NT2/D1 (cell line): ENCODE measurements at regions not wholly inside any gene's neighbourhood (a gene's known extent, or its start where the extent isn't known, plus 50 kb on each side); places are given as distances from the start of the nearest gene placed in this dataset.

ENCODE experiments used
- DNase-seq: peaks from one replicate; pipeline ENCODE4 v3.0.0-alpha.2; 2011; ENCODE audit warnings: low read depth, low spot score
- H3K27me3 ChIP-seq: 2 replicates; pipeline ENCODE4 v1.6.0; 2011; ENCODE audit warnings: mild to moderate bottlenecking; ENCODE audit not compliant: insufficient read length, insufficient read depth
- H3K36me3 ChIP-seq: 2 replicates; pipeline ENCODE4 v1.6.1; 2011; ENCODE audit warnings: mild to moderate bottlenecking, low read length, mixed read lengths; ENCODE audit not compliant: insufficient read depth, insufficient read length
- H3K4me1 ChIP-seq: 2 replicates; pipeline ENCODE4 v1.5.1; 2011; ENCODE audit not compliant: insufficient read depth, insufficient read length
- H3K4me3 ChIP-seq: 2 replicates; pipeline ENCODE4 v1.5.1; 2011; ENCODE audit warnings: low read depth; ENCODE audit not compliant: insufficient read length
- H3K9ac ChIP-seq: 2 replicates; pipeline ENCODE4 v1.6.0; 2011; ENCODE audit warnings: low read depth; ENCODE audit not compliant: insufficient read length
- H3K9me3 ChIP-seq: 2 replicates; pipeline ENCODE4 v1.5.1; 2011; ENCODE audit warnings: mild to moderate bottlenecking, low read length; ENCODE audit not compliant: insufficient read depth
- SUZ12 ChIP-seq: IDR thresholded peaks from 2 replicates; pipeline ENCODE4 v1.6.1; 2011; ENCODE audit not compliant: insufficient read length, insufficient read depth; ENCODE audit errors: extremely low read depth
- YY1 ChIP-seq: IDR thresholded peaks from 2 replicates; pipeline ENCODE4 v1.6.1; 2011; ENCODE audit not compliant: insufficient read length, insufficient read depth
- ZNF274 ChIP-seq: IDR thresholded peaks from 2 replicates; pipeline ENCODE4 v1.6.1; 2011; ENCODE audit warnings: mild to moderate bottlenecking, low read depth, low read length

DNA sequence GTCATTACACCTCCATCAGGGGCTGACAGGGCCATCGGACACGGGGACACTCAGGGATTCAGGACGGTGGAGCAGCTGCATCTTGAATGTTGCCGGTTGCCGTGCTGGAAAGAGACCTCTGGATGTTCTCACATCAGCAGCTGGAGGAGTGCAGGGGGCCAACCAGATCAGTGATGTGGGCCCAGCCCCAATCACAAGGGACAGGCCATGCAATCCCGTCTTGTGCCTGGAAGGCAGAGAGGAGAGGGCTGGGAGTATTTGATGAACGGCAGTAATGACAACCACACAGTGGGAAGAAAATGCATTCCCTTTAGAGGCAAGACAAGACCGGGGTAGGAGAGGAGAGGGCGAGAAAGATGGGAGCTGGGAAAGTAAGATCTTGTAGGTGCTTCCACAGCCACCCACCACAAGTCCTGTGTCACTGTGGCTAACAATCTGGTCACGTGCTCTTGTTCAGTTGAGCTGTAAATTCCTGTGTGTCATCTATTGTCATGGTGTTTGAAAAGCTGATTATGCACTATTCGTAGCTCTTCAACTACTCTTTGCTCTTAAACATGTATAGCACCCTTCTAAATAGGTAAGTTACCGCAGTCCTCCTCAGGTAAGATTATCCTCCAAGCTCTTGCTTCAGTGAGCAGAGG, 85.9 kb upstream of the LEP start:
- no peak overlapping the region for H3K4me3 ChIP-seq
- DNase-seq = no peak
- H3K27me3 ChIP-seq = peaks cover 10% of the 10 kb centered on the region
- H3K36me3 ChIP-seq = no peaks in the 10 kb centered on the region
- no peaks in the 10 kb centered on the region for H3K9me3 ChIP-seq
- no peak overlapping the region for H3K9ac ChIP-seq
- no peak for TF ChIP-seq ZNF274
- TF ChIP-seq SUZ12 = no peak
- no peak for TF ChIP-seq YY1
- H3K4me1 ChIP-seq = peaks cover 6% of the 10 kb centered on the region

DNA sequence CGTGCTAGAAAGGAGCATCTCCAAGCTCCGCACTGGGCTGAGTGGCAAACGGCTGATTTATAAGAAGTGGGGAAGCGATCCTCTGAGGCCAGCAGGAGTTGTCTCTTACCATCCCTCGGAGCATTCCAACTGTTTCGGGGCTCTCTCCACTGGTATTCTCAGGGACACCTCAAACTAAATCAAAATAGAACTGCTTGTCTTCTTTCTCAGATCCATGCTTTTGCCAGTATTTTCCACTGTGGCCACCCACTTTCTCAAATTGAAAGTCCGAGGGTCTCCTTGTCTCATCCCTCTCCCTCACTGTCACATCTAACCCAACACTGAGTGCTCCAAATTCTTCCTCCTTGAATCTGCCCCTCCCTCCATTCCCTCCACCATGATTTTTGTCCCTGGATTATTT, 83.2 kb upstream of the LEP start:
- DNase-seq = no peak
- no peak overlapping the region for H3K4me3 ChIP-seq
- H3K9ac ChIP-seq = no peak overlapping the region
- no peaks in the 10 kb centered on the region for H3K36me3 ChIP-seq
- no peaks in the 10 kb centered on the region for H3K9me3 ChIP-seq
- H3K4me1 ChIP-seq = peaks cover 6% of the 10 kb centered on the region
- no peak for TF ChIP-seq YY1
- TF ChIP-seq ZNF274 = no peak
- no peak for TF ChIP-seq SUZ12
- peaks cover 7% of the 10 kb centered on the region for H3K27me3 ChIP-seq

- TF ChIP-seq YY1 (no peak), ZNF274 (no peak), SUZ12 (no peak)
- DNase-seq = no peak
Observed at GRCh38 chr7:128158370-128158769, 82.7 kb upstream of the LEP start.

GRCh38 chr7:128160296-128160695, 80.8 kb upstream of the LEP start:
- no peak for DNase-seq
- Histone ChIP-seq H3K4me3 (no peak overlapping the region), H3K4me1 (peaks cover 5% of the 10 kb centered on the region), H3K9me3 (no peaks in the 10 kb centered on the region), H3K27me3 (peaks cover 21% of the 10 kb centered on the region), H3K9ac (no peak overlapping the region), H3K36me3 (no peaks in the 10 kb centered on the region)
- TF ChIP-seq YY1 (no peak), SUZ12 (no peak), ZNF274 (no peak)

More at GRCh38 chr7:128158370-128158769, 82.7 kb upstream of the LEP start:
- H3K27me3 ChIP-seq = peaks cover 7% of the 10 kb centered on the region
- no peak overlapping the region for H3K4me3 ChIP-seq
- H3K36me3 ChIP-seq = no peaks in the 10 kb centered on the region
- no peaks in the 10 kb centered on the region for H3K9me3 ChIP-seq
- H3K9ac ChIP-seq = no peak overlapping the region
- H3K4me1 ChIP-seq = peaks cover 6% of the 10 kb centered on the region

- H3K9ac ChIP-seq = no peak overlapping the region
- no peaks in the 10 kb centered on the region for H3K9me3 ChIP-seq
- TF ChIP-seq SUZ12 (no peak), YY1 (no peak), ZNF274 (no peak)
- no peaks in the 10 kb centered on the region for H3K36me3 ChIP-seq
- peaks cover 34% of the 10 kb centered on the region for H3K27me3 ChIP-seq
- peaks cover 5% of the 10 kb centered on the region for H3K4me1 ChIP-seq
- no peak overlapping the region for H3K4me3 ChIP-seq
- DNase-seq = no peak
Observed at GRCh38 chr7:128161466-128162125, 79.5 kb upstream of the LEP start.

DNA sequence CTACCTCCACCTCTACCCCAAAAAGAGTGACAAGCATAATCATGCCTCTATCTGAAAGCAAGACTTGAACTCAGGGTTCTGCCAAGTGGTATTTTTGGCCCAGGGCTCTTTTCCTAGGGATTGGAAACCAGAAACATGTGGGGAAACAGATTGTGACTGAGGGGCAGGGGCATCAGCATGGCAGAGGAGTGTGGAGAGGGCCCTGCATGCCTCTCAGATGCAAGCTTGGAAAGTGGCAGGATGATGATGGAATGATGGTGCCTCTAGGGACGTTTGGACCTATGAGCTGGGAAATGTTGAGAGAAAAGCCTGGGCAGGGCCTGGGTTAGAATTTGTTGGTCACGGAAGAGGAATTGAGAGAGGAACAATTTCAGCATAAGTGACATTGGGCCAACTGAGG, 78.4 kb upstream of the LEP start:
- TF ChIP-seq ZNF274 = no peak
- no peak for TF ChIP-seq SUZ12
- no peak for TF ChIP-seq YY1
- no peak overlapping the region for H3K4me3 ChIP-seq
- H3K36me3 ChIP-seq = no peaks in the 10 kb centered on the region
- no peak for DNase-seq
- H3K9me3 ChIP-seq = no peaks in the 10 kb centered on the region
- H3K27me3 ChIP-seq = peaks cover 44% of the 10 kb centered on the region
- H3K9ac ChIP-seq = no peak overlapping the region
- H3K4me1 ChIP-seq = peaks cover 5% of the 10 kb centered on the region

- DNase-seq = no peak
- H3K4me1 ChIP-seq = peaks cover 5% of the 10 kb centered on the region
- H3K9ac ChIP-seq = no peak overlapping the region
- H3K9me3 ChIP-seq = no peaks in the 10 kb centered on the region
- H3K4me3 ChIP-seq = no peak overlapping the region
- H3K36me3 ChIP-seq = no peaks in the 10 kb centered on the region
- peaks cover 48% of the 10 kb centered on the region for H3K27me3 ChIP-seq
- TF ChIP-seq YY1 (no peak), SUZ12 (no peak), ZNF274 (no peak)
Observed at GRCh38 chr7:128163473-128163872, 77.6 kb upstream of the LEP start.
